IPS-NIHi7 (cell line): ENCODE measurements at regions not wholly inside any gene's neighbourhood (a gene's known extent, or its start where the extent isn't known, plus 50 kb on each side); places are given as distances from the start of the nearest gene placed in this dataset.
A peak's percentile ranks its signal among the peaks of the same experiment; 100 is the strongest.

Experiments
- DNase-seq: peaks from one replicate; pipeline ENCODE4 v3.0.0; 2012; ENCODE audit warnings: mixed read lengths; ENCODE audit errors: extremely low spot score

- DNase-seq = no peak
These were observed 284.7 kb upstream of the ROPN1 start for GRCh38 chr3:124276539-124277143.

GRCh38 chr3:124277144-124277890, 285.4 kb upstream of the ROPN1 start:
- no peak for DNase-seq

- peak; percentile 77 for DNase-seq
These were observed 289.8 kb upstream of the ROPN1 start for GRCh38 chr3:124281453-124282316.

- DNase-seq = no peak
These were observed 291.1 kb upstream of the ROPN1 start for GRCh38 chr3:124282751-124283651.

GRCh38 chr3:124283652-124284023, 291.7 kb upstream of the ROPN1 start:
- no peak for DNase-seq

- no peak for DNase-seq
These were observed 297.1 kb upstream of the ROPN1 start for GRCh38 chr3:124288996-124289395.

GRCh38 chr3:124291008-124291407, 299.1 kb upstream of the ROPN1 start:
- no peak for DNase-seq

- DNase-seq = no peak
These were observed 300.4 kb upstream of the ROPN1 start for GRCh38 chr3:124292329-124292728.

GRCh38 chr3:124293584-124293983, 301.7 kb upstream of the ROPN1 start:
- no peak for DNase-seq

GRCh38 chr3:124295362-124295761, 303.4 kb upstream of the ROPN1 start:
- DNase-seq = no peak

GRCh38 chr3:124296406-124296805, 304.5 kb upstream of the ROPN1 start:
- no peak for DNase-seq

GRCh38 chr3:124297062-124297980, 305.4 kb upstream of the ROPN1 start:
- no peak for DNase-seq

GRCh38 chr3:124298301-124298700, 306.4 kb upstream of the ROPN1 start:
- DNase-seq = no peak

- DNase-seq = no peak
These were observed 307.0 kb upstream of the ROPN1 start for GRCh38 chr3:124298951-124299350.

GRCh38 chr3:124299831-124300230, 307.9 kb upstream of the ROPN1 start:
- DNase-seq = no peak

GRCh38 chr3:124300416-124300815, 308.5 kb upstream of the ROPN1 start:
- DNase-seq = no peak

- no peak for DNase-seq
These were observed 311.5 kb upstream of the ROPN1 start for GRCh38 chr3:124303305-124303910.

- no peak for DNase-seq
These were observed 314.7 kb upstream of the ROPN1 start for GRCh38 chr3:124306665-124307064.

- DNase-seq = no peak
These were observed 321.7 kb upstream of the ROPN1 start for GRCh38 chr3:124313621-124314020.
